Neural crest cell (in vitro differentiated cells): ENCODE measurements at regions not wholly inside any gene's neighbourhood (a gene's known extent, or its start where the extent isn't known, plus 50 kb on each side); places are given as distances from the start of the nearest gene placed in this dataset.
"Not testable (repeated sequence)": the region's sequence is repeated elsewhere in the genome, so short reads cannot be mapped to it uniquely, and the experiment has no call there.

Experiments used
- DNase-seq: peaks from one replicate; pipeline ENCODE4 v3.0.0; 2021; ENCODE audit warnings: low read depth, mixed read lengths, low spot score
- H3K27ac Mint-ChIP-seq: one replicate; pipeline ENCODE4 v1.8.0; 2021; ENCODE audit warnings: mild to moderate bottlenecking, mixed read lengths; ENCODE audit not compliant: unreplicated experiment
- H3K27me3 Mint-ChIP-seq: 2 replicates; pipeline ENCODE4 v1.8.0; 2021; ENCODE audit warnings: low read depth, mild to moderate bottlenecking, mixed read lengths
- H3K36me3 Mint-ChIP-seq: 2 replicates; pipeline ENCODE4 v1.8.0; 2021; ENCODE audit warnings: low read depth, mild to moderate bottlenecking, mixed read lengths
- H3K4me1 Mint-ChIP-seq: 2 replicates; pipeline ENCODE4 v1.8.0; 2021; ENCODE audit warnings: mixed read lengths
- H3K4me3 Mint-ChIP-seq: one replicate; pipeline ENCODE4 v1.8.0; 2021; ENCODE audit warnings: mild to moderate bottlenecking, mixed read lengths
- H3K9me3 Mint-ChIP-seq: 2 replicates; pipeline ENCODE4 v1.8.0; 2021; ENCODE audit warnings: mixed read lengths
- CTCF ChIP-seq: fragments of 200-600 bp; sonication (generic); conservative IDR thresholded peaks from 2 replicates; pipeline ENCODE4 v1.5.0; 2021; ENCODE audit warnings: antibody characterized with exemption, mild to moderate bottlenecking

- TF ChIP-seq CTCF = no peak
- H3K27me3 Mint-ChIP-seq = no peaks in the 10 kb centered on the region
- H3K4me1 Mint-ChIP-seq = no peaks in the 10 kb centered on the region
- no peaks in the 10 kb centered on the region for H3K36me3 Mint-ChIP-seq
- H3K27ac Mint-ChIP-seq = no peak overlapping the region
- no peak overlapping the region for H3K4me3 Mint-ChIP-seq
- peaks cover 2% of the 10 kb centered on the region for H3K9me3 Mint-ChIP-seq
- no peak for DNase-seq
These were observed 145.8 kb upstream of the TMPRSS15 start for GRCh38 chr21:18549214-18549905.

- Mint-ChIP-seq H3K4me1 (no peaks in the 10 kb centered on the region), H3K27ac (no peak overlapping the region), H3K27me3 (no peaks in the 10 kb centered on the region), H3K4me3 (no peak overlapping the region), H3K9me3 (peaks cover 5% of the 10 kb centered on the region), H3K36me3 (no peaks in the 10 kb centered on the region)
- no peak for TF ChIP-seq CTCF
- no peak for DNase-seq
These were observed 146.8 kb upstream of the TMPRSS15 start for GRCh38 chr21:18550361-18550760.

GRCh38 chr21:18553786-18554185, 150.2 kb upstream of the TMPRSS15 start:
- H3K36me3 Mint-ChIP-seq = no peaks in the 10 kb centered on the region
- TF ChIP-seq CTCF = no peak
- no peaks in the 10 kb centered on the region for H3K4me1 Mint-ChIP-seq
- no peak overlapping the region for H3K27ac Mint-ChIP-seq
- no peaks in the 10 kb centered on the region for H3K27me3 Mint-ChIP-seq
- no peak for DNase-seq
- no peak overlapping the region for H3K4me3 Mint-ChIP-seq
- peaks cover 14% of the 10 kb centered on the region for H3K9me3 Mint-ChIP-seq

GRCh38 chr21:18567770-18568169, 164.2 kb upstream of the TMPRSS15 start:
- not testable (repeated sequence) for H3K27me3 Mint-ChIP-seq, DNase-seq, H3K9me3 Mint-ChIP-seq, H3K4me1 Mint-ChIP-seq, H3K27ac Mint-ChIP-seq, H3K36me3 Mint-ChIP-seq, H3K4me3 Mint-ChIP-seq
- TF ChIP-seq CTCF = peak; percentile 36

- Mint-ChIP-seq H3K9me3 (no peaks in the 10 kb centered on the region), H3K36me3 (no peaks in the 10 kb centered on the region), H3K27ac (no peak overlapping the region), H3K27me3 (no peaks in the 10 kb centered on the region), H3K4me3 (no peak overlapping the region), H3K4me1 (no peaks in the 10 kb centered on the region)
- TF ChIP-seq CTCF = no peak
- DNase-seq = no peak
These were observed 184.5 kb upstream of the TMPRSS15 start for GRCh38 chr21:18588001-18588662.
